Hematopoietic multipotent progenitor cell treated with erythropoietin and hydrocortisone succinate and interleukin-3 and kit ligand, for 6 days (in vitro differentiated cells): ENCODE measurements at regions not wholly inside any gene's neighbourhood (a gene's known extent, or its start where the extent isn't known, plus 50 kb on each side); places are given as distances from the start of the nearest gene placed in this dataset.
A peak's percentile ranks its signal among the peaks of the same experiment; 100 is the strongest.

Experiments
- DNase-seq: peaks from one replicate; pipeline ENCODE4 v3.0.0-alpha.2; 2015

DNA sequence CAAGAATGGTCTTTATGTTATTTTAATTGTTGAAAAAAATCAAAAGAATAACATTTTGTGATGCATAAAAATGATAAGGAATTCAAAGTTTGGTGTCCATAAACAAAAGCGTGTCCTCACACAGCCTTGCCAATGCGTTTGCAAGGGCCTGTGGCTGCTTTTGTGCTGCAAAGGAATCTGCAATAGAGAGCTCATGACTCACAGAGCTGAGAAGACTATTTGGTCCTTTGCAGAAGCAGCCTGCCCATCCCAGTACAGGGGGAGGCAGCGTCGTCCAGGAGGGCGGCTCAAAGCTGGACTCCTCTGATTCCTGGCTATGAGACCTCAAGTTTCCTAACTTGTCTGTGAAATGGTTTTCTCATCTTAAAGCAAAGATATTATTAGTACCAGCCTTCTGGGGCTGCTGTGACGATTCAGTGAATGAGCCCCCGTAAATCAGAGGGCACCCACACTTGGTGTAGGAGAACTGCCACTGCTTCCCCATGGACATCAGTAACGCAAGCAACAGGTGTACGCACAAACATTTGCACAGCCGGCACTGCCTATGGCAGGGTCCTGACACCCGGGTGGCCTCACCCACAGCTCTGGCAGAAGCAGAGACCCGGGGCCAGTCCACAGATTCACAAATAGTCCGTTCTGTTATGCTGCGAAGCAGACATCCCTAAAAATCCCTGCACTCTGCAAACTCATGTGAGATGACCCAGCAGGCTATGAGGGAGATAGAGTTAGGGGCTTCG is 70.6 kb upstream of the ASAP2 start:
- DNase-seq: no peak

DNA sequence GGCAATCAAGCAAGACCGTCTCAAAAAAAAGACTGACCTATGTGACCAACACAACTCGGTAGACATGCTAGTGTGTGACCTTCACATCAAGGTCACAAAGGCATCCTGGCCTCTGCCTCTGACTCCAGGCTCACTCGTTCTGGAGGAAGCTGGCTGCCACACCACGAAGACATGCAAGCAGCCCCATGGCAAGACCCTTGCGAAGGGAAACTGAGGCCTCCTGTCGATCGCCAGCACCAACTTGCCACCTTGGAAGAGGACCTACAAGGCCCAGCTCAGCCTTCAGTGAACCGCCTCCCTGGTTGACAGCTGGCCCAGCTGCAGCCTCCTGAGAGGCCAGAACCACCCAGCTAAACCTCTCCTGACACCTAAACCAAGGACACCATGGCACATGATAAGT is 79.3 kb upstream of the ASAP2 start:
- DNase-seq: no peak

GRCh38 chr2:9126540-9126939 is 80.1 kb upstream of the ASAP2 start:
- no peak for DNase-seq

DNA sequence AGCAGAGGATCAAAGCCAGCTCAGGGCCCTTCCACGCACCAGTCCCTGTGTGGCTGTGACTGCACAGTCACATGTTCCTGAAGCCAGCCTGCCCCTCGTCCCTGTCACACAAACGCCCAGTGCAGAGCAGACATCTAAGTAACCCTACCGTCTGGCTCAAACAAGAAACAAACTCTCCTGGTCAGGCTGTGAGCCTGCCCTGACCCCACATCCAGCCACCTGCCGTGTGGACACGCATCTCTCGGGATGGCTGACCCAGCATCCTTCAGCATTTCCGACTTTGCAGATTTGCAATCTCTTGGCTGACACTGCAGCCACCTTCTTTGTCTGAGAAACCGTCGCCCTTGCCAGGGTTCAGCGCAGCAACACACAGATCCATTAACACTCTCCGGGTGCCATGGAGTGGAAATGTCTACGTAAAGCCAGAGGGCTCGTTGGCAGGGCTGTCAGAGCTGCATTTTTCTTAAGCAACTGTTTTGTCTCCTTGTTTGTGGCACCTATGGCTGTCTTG is 82.3 kb upstream of the ASAP2 start:
- no peak for DNase-seq

GRCh38 chr2:9123069-9123468 is 83.5 kb upstream of the ASAP2 start:
- DNase-seq: no peak

- no peak for DNase-seq
Observed at GRCh38 chr2:9122367-9122766, 84.2 kb upstream of the ASAP2 start.

- no peak for DNase-seq
Observed at GRCh38 chr2:9118383-9118960, 88.1 kb upstream of the ASAP2 start.

- DNase-seq: no peak
Observed at GRCh38 chr2:9115229-9115628, 91.4 kb upstream of the ASAP2 start.

DNA sequence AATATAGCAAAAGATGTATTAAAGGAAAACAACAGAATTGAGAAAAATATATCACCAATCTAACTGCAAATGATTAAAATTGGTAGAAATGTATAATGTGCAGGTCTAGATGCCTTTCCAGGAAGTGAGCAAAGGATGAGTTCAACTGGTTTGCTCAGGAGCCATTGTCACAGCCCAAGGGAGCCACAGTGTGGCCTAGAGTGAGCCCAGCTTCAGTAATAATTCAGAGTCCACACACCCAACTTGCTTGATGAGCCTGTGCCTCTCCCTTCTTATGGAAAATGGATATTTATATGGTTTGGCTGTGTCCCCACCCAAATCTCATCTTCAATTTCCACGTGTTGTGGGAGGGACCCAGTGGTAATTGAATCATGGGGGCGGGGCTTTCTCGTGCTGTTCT is 92.2 kb upstream of the ASAP2 start:
- no peak for DNase-seq

DNA sequence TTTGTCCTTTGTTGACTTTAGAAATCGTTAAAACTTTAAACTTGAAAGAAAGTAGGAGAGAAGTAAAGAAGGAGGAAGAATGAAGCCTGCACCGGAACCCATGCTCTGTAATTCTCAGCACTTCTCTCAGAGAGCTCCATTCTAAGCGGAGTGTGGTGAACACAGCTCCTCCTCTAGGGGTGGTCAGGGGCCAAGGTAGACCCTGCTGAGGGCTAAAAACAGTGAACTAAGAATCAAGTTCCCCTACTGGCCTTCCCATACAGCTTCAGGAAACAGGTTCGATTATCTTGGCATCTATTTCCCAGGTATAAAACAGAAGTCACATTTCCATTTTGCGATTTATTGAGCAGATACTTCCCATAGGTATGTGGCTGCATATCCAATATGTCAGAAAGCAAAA is 92.7 kb upstream of the ASAP2 start:
- no peak for DNase-seq

DNA sequence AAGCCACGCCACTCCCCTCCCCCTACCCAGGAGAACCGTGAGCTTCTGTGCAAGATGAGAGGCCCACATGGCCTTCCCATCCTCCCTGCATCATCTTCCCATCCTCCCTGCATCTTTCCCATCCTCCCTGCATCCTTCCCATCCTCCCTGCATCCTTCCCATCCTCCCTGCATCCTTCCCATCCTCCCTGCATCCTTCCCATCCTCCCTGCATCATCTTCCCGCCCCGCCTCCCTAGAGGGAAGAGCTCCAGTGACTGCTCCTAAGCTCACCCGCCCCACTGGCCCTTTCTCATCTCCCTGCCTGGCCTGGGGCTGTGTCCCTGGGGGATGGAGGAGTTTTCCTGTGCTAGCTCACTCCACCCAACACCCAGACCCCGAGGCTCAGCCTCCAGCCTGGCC is 93.3 kb upstream of the ASAP2 start:
- DNase-seq: no peak

DNA sequence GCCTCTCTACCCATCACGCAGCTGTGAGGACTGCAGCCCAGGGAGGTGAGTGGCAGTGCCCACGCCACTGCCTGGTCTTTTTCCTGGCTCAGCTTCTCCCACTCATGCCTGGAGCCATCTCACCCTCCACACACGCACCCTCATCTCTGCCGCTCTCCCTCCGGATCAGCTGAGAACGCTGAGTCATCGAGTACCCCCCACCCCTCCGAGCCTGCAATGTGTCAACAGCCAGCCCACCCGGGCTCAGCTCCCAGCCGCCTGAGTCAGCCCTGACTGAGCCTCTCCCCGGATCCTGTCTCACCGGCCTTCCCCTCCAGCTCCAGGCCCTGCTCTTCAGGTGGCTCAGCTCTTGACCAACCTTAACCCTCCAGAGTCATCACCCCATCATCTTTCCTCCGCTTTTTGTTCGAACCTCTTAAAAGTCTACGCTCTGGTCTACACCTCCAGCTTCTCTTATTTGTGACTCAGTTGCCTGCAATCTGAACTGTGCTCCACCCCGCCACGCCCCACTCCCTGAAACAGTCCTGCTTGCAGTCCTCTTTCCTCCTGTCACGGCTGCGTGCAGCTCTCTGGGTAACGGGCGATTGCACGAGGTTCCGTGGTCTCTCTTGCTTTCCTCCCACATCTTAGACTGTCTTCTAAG is 94.4 kb upstream of the ASAP2 start:
- no peak for DNase-seq

DNA sequence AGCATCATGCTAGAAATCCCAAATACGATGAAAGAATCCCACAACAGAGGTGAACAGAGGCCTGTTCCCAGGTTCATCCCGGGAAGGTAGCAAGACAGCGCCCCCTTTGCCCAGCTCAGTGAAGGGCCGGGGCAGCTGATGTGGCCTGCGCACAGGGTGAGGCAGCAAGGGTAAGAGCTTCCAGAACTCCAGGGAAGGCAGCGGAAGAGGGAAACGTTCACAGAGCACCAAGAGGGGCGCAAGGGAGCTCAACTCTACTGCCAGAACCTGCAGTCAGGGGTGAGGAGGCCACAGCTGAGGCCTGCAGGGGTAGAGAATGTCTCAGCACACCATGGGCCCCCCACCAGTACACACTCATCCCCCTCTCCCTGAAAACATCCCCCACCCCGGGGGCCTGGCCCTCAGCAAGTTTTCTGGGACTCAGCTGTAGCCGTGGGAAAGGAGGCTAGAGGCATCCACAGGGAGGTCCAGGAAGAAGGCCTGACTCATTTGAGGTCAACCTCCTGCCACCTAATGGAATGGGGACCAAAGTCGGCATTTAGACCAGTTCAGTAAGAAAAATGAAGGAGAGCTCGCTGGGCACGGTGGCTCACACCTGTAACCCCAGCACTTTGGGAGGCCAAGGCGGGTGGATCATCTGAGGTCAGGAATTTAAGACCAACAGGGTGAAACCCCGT is 95.6 kb upstream of the ASAP2 start:
- peak; percentile 23 for DNase-seq

DNA sequence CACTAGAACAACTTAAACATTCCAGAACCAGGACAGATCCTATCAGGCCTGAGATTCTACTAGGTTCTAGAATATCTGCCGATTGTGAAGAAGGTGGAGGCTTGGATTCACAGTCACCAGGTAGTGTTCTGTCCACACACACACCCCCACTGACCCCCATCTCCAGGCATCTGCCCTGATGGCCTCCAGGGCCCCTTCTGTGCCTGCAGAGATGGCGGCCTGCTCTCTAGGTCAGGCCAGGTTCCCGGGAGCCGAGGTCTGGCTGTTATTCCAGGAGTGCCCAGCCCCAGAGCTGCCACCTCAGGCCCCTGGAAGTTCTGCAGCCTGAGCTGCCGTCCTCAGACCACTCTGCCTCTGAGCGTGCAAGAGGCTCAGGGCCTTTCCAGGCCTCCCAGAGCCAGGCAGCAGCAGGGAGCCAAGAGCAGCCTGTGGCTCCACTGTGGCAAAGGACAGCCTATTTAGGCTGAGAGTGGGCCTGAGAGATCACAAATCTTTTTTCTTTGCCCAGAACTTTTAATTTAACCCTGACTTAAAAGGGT is 96.2 kb upstream of the ASAP2 start:
- DNase-seq: no peak

DNA sequence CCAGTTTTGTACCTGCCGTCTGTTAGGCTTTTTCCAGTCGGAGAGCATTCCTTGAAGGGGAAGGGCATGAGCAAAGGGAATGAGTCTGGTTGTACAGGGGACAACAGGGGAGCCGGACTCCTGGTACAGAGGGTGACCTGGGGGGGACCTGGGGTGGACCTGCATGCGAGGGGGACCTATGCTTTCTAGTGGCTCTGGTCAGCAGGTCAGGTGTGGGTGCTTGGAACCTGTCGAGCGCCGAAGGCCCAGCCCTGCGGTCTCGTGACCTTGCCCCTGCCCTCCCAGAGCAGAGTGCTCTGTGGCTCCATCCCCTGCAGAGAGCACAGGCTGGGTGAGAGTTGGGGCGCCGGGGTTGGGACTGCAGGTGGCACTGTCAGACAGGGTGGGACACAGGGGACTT is 96.7 kb upstream of the ASAP2 start:
- DNase-seq: no peak

DNA sequence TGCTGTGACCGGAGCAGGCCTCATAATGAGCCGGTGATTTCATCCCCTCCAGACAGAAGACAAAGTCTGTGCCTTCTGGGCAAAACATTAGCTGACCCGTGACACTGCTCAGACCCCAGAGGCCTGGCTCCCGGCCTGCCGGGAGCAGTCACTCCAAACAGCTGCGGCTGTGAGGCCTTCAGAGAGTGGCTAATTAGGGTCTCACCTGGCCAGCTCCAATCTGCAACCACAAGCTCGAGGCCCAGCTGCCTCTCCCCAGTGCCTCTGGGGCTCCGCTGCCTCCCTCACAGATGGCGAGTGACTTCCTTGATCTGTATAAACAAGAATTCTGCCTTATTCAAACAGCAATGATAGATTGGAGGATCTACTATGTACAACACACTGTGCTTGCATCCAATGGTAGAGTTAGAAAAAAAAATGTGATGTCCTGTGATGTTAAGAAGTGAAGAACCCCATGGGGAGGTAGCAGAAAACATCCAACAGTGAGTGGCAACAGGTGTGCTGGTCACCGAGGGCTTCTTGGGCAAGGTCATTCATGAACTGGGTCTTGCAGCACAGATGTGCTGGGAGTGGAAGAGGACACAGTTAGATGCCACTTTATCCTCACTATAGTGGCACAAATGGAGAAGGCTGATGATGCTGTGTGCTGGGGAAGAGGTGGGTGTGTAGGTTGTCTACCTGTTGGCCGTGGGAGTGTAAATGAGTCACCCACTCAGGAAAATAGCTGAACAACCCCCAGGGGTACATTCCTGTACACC is 98.2 kb upstream of the ASAP2 start:
- no peak for DNase-seq

GRCh38 chr2:9107168-9108025 is 99.2 kb upstream of the ASAP2 start:
- DNase-seq: no peak

DNA sequence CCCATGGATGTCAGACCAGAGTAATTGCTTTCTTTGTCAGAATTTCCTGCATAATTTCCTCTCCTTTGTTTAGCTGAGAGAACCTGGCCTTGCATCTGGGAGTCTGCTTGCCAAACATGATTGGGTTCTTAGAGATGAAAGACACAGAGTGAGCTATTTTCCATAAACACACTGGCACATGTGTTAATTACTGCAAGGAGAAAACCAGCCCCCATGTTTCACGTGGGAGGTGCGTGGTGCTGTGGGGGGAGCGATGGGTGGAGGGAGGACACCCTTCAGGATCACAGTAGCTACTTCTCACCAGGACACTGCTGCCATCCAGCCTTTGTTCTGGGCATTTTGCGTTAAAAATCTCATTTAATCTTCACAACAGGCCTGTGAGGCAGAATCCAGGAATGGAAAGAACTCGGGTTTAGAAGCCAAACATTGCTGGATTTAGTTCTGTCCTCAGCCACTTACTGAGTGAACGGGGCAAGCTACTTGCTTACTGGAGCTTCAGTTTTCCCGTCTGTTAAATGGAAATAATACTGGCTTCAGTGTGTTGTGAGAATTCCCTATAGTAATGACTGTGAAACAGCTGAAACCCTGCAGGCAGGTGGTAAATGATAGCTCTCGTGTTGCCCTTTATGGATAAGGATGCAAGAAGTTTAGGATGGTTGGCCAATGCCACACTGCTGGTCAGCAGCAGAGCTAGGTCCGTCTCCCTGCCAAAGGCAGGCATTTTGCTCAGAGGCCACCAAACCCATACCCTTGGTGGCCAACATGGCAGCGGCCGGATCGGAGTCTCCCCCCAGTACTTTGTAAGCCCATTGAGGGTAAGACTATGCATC is 100.1 kb upstream of the ASAP2 start:
- DNase-seq: no peak

DNA sequence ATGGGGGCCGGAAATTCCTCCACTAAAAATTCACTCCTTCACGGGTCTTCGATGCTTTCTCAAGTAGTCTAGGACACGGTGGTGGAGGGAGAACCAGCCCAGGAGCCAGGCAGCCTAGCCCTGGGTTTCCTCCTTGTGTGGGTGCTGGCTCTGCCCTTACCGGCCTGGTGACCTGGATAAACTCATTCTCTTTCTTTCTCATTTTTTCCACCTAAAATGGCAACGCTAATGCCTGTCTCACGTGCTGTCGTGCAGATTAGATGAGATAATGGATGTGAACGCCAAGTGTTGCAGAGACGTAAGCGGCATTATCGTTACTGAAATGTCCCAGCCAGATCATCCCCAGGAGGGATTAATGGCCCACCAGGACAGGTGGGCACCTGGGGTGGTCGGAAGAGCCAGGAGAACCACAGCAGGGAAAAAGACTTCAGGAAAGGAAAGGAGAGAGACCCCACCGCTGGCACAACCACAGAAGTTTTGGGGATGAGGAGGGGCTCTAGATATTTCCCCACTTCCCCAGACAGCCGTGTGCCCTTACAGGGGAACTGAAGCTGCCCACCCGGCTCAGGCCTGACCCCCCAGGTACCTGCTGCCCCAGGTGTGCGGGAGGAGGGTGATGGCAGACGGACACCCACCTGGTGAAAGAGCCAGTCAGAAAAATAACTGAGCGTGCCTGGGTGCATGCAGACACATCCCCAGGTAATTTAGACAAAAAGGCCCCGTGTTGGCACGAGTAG is 100.8 kb upstream of the ASAP2 start:
- no peak for DNase-seq

DNA sequence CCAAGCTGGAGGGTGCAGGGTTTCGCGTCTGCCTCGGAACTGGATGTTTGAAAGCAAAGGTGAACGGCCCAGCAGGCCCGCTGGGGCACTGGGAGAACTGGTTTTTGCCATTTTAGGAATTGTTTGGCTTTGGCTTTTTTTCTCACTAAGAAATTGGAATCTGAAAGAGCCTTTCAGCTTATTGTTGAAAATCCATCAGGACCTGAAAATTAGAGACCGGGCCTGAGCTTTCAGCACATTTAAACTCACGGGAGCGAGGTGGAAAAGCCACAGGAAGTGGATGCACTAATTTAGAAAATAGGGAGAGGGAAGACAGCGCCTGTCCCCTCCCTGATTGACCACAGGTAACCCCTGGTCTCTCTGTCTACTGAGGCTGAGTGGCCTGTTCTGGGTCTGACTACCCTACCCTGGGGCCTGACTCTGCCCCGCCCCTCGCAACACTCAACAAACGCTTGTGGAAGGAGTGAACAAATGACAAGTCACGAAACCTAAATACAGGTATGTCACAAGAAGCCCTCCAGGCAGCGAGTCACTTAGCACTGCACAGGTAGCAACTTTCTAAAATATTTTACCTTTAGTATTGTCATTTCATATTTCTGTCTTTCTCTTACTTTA is 100.3 kb upstream of the MBOAT2 start:
- no peak for DNase-seq
